ENCODE measurements at regions not wholly inside any gene's neighbourhood (a gene's known extent, or its start where the extent isn't known, plus 50 kb on each side); places are given as distances from the start of the nearest gene placed in this dataset.

- Histone ChIP-seq H3K27ac (ENCODE audit: low read depth) (no peak overlapping the region), H3K4me3 (no peak overlapping the region), H3K79me2 (replicated peaks; ENCODE audit: insufficient read depth) (no peaks in the 10 kb centered on the region), H3K36me3 (ENCODE audit: insufficient read depth) (no peaks in the 10 kb centered on the region), H2AFZ (no peak overlapping the region), H3F3A (replicated peaks; ENCODE audit: low read depth) (no peaks in the 10 kb centered on the region), H4K20me1 (replicated peaks; ENCODE audit: insufficient read depth) (no peaks in the 10 kb centered on the region), H3K27me3 (ENCODE audit: insufficient read depth) (no peaks in the 10 kb centered on the region), H3K4me1 (ENCODE audit: insufficient read depth) (no peaks in the 10 kb centered on the region), H3K9me2 (ENCODE audit: insufficient read depth) (0 out of 2 replicates have a peak, but pooled peaks cover 4% of the 10 kb centered on the region), H3K4me2 (no peak overlapping the region)
- H3K4me3 Mint-ChIP-seq: no peak overlapping the region
- H3K4me1 Mint-ChIP-seq: peaks cover 39% of the 10 kb centered on the region
- H3K9me3 Mint-ChIP-seq: no peaks in the 10 kb centered on the region
- ATAC-seq: no peak
- no peak for DNase-seq (ENCODE audit: low spot score)
- H3K27ac Mint-ChIP-seq: no peak overlapping the region
- peaks cover 9% of the 10 kb centered on the region for H3K27me3 Mint-ChIP-seq (ENCODE audit: insufficient read depth, low read depth, poor library complexity)
- TF ChIP-seq REST (IDR thresholded peaks at IDR 0.05; ENCODE audit: unreplicated experiment): no peak
- TF ChIP-seq ZNF331 (CRISPR knock-in tag; IDR thresholded peaks at IDR 0.05; ENCODE audit: low read depth): no peak
- no peak for TF ChIP-seq POLR2AphosphoS5 (IDR thresholded peaks at IDR 0.05; ENCODE audit: low read depth)
- no peak for TF ChIP-seq CREB1 (CRISPR knock-in tag; IDR thresholded peaks at IDR 0.05; ENCODE audit: low read depth)
- TF ChIP-seq ZNF462 (CRISPR knock-in tag; IDR thresholded peaks at IDR 0.05): no peak
- TF ChIP-seq CTCF (conservative IDR thresholded peaks at IDR 0.05; ENCODE audit: low read depth in 2 of 2): no peak
- TF ChIP-seq STAT1 (IDR thresholded peaks at IDR 0.05; ENCODE audit: unreplicated experiment): no peak
- TF ChIP-seq NANOG (IDR thresholded peaks at IDR 0.05; ENCODE audit: borderline replicate concordance): no peak
- no peak for TF ChIP-seq ZNF114 (CRISPR knock-in tag; IDR thresholded peaks at IDR 0.05)
- H3K36me3 Mint-ChIP-seq (ENCODE audit: low read depth): no peaks in the 10 kb centered on the region
Observed at GRCh38 chr16:5793556-5793955, 696.0 kb upstream of the EEF2KMT start.
